RWPE1 (cell line): ENCODE measurements at regions not wholly inside any gene's neighbourhood (a gene's known extent, or its start where the extent isn't known, plus 50 kb on each side); places are given as distances from the start of the nearest gene placed in this dataset.

ENCODE experiments used
- CTCF ChIA-PET: fragments of 350-600 bp; sonication (Branson Sonifier 250); formaldehyde crosslinking; extraction: SDS; loops from one replicate; lab custom pipeline; 2021; lab: Yijun Ruan, JAX
- POLR2A ChIA-PET: fragments of 400-600 bp; formaldehyde crosslinking; extraction: SDS; loops from one replicate; lab custom pipeline; 2020; ENCODE audit warnings: antibody characterized with exemption; ENCODE audit not compliant: low non-redundant PET; lab: Yijun Ruan, JAX
- DNase-seq: peaks from one replicate; pipeline ENCODE4 v3.0.0; 2012; ENCODE audit warnings: low spot score
- H3K27ac ChIP-seq: fragments of 450-650 bp; 2 replicates; pipeline ENCODE4 v1.5.1; 2017
- TF ChIP-seq, protein P1 (sequence below): fragments of 450-650 bp; conservative IDR thresholded peaks from 2 replicates; pipeline ENCODE4 v1.5.1; 2017; ENCODE audit warnings: low read depth, mild to moderate bottlenecking

DNA sequence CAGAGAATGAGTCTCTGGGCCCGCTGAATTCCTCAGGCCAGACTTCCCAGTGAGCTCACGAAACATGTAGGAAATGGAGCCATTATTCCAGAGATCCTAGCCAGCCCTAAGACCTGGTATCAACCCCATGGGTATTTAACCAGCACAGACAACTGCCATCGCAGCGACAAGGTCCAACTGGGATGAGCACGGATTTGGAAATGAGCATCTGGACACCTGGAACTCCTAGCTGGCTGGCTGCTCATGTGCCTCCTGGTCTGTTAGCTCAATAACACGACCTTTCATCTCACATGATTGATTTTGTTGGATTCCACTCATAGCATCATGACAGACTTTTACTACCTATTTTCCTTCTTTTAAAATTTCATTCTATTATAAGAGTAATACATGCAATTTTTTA is 51.0 kb downstream of the POU3F3 start:
- no peak for DNase-seq
- ChIA-PET CTCF (no interaction called here), POLR2A (no interaction called here)
- TF ChIP-seq, protein P1, sequence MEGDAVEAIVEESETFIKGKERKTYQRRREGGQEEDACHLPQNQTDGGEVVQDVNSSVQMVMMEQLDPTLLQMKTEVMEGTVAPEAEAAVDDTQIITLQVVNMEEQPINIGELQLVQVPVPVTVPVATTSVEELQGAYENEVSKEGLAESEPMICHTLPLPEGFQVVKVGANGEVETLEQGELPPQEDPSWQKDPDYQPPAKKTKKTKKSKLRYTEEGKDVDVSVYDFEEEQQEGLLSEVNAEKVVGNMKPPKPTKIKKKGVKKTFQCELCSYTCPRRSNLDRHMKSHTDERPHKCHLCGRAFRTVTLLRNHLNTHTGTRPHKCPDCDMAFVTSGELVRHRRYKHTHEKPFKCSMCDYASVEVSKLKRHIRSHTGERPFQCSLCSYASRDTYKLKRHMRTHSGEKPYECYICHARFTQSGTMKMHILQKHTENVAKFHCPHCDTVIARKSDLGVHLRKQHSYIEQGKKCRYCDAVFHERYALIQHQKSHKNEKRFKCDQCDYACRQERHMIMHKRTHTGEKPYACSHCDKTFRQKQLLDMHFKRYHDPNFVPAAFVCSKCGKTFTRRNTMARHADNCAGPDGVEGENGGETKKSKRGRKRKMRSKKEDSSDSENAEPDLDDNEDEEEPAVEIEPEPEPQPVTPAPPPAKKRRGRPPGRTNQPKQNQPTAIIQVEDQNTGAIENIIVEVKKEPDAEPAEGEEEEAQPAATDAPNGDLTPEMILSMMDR, result no peak
- H3K27ac ChIP-seq, result no peak overlapping the region

DNA sequence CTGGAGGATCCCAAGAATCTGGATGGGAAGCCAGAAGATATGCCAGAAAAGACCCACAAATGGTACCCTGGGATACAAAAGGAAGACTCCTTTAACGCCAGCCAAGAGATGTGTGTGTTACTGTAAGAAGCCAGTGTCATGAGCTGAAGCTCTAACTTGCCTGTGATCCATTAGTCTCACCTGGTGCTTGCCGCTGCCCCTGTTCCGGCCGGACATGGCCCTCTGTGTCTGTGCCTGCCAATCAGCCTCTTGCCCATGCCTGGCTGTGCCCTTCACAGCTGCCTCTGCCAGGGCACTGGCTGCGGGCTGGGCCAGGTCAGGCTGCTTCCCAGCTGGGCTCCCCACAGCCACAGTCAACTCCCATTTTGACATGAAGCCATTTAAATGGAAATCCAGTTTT is 55.4 kb downstream of the POU3F3 start:
- DNase-seq, result no peak
- TF ChIP-seq, protein P1, result no peak
- CTCF ChIA-PET, result interaction anchor here (0.7 kb wide), 1 partner anchor 44 kb away, joined by 4 read pairs; no protein-coding TSS in a partner anchor
- no peak overlapping the region for H3K27ac ChIP-seq
- POLR2A ChIA-PET, result no interaction called here

DNA sequence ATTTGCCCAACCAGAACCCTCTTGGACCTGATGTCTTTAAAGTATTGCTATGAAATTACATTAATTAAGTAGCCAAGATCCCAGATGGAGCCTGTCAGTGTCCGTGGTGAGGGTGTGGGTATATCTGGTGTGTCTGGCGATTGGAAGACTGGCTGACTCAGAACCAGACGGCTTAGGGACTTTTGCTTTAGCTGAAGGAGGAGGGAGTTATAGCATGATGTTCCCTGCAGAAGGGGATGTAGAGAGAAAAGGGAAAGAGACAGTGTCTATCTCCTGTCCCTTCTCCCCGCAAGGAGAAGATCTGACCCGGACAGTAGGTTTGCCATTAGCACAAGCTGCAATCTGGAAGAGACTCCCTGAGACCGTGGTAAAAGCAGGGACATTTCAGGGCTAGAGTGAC is 60.6 kb downstream of the POU3F3 start:
- no peak overlapping the region for H3K27ac ChIP-seq
- TF ChIP-seq, protein P1, result no peak
- DNase-seq, result no peak
- ChIA-PET CTCF (no interaction called here), POLR2A (no interaction called here)

DNA sequence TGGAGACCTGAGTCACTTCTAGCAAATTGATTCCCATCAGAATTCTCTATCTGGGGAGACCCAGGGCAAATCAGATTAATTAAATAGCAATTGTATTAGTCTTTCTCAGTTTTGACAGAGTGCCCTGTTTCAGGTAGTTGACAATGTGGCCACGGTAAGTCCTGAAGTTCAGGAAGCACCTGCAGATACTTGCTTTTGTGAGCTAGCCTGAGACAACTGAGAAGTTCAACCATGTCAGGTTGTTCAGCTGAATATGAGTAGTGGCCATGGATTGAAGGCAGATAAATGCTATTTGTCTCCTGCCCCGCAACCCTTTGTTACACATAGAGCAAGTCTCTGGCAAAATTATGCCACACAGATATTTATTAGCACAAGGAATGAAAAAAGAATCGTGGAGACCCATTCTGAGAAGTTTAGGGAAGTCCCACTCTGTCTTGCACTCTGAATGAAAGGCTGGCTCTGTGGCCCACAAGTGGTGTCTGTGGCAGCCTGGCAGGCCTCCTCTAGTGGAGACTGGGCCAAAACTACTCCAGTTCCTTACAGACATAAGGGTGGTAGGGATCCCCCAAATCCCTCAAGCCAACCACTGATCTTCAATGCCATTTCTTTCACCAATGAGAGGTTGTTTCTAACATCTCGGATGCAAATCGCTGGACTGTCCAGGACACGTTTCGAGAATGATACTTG is 61.3 kb downstream of the POU3F3 start:
- ChIA-PET CTCF (no interaction called here), POLR2A (no interaction called here)
- H3K27ac ChIP-seq, result no peak overlapping the region
- no peak for DNase-seq
- TF ChIP-seq, protein P1, result no peak

DNA sequence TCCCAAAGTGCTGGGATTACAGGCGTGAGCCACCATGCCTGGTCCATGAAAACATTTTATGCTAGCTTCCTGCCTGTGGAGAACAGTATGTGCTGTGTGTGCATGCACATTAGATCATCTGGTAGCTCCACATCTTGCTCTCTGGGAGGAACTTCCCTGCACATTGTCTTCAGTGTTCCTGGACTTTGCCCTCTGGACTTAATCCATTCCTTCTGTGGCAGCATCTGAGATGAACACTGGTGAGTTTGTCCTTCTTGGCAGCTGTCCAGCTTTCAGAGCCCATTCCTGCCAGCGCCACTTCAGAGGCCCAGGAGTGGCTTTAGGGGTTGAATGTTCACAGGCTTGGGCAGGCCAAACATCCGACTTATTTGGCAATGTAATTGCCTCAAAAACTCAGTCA is 65.2 kb downstream of the POU3F3 start:
- CTCF ChIA-PET, result no interaction called here
- POLR2A ChIA-PET, result no interaction called here
- H3K27ac ChIP-seq, result no peak overlapping the region
- no peak for DNase-seq
- TF ChIP-seq, protein P1, result no peak

DNA sequence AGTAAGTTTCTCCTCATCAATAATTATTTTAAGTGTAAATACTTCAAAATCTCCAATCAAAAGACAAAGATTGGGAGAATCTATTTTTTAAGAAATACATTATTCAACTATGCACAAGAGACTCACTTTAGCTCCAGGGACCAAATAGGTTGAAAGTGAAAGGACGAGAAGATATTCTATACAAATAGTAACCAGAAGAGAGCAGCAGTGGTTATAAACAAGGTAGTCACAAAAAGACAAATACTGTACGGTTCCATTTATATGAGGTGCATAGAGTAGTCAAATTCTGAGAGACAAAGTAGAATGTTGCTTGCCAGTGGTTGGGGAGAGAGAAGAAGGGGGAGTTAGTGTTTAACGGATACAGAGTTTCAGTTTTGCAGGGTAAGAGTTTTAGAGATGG is 69.8 kb downstream of the POU3F3 start:
- POLR2A ChIA-PET, result no interaction called here
- no peak overlapping the region for H3K27ac ChIP-seq
- TF ChIP-seq, protein P1, result no peak
- no peak for DNase-seq
- CTCF ChIA-PET, result no interaction called here

DNA sequence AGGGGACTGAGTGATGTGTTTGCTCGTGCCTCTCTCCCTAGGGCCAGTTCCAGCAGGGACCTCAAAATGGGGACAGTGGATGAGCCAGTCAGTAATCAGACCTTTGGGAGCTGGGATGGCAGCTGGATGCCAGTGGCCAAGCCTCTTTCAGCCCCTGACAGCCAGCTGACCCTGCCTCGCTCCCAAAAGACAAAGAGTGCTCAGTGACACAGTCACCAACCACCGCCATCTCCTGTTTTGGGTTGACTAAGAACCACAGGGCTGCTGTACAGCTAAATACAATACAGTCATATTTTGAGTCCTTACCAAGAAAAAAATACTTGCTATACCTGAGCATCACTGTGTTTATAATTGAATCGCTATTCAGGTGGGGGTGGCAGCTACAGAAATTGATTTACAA is 75.7 kb downstream of the POU3F3 start:
- POLR2A ChIA-PET, result no interaction called here
- CTCF ChIA-PET, result no interaction called here

More for the DNA sequence above, 75.7 kb downstream of the POU3F3 start:
- DNase-seq, result no peak
- TF ChIP-seq, protein P1, result no peak
- no peak overlapping the region for H3K27ac ChIP-seq
